Stimulated activated CD8-positive, alpha-beta memory T cell treated with anti-CD3 and anti-CD28 coated beads, Interleukin-7, amount 100 ng/mL, for 1 hour (primary cell): ENCODE measurements at regions not wholly inside any gene's neighbourhood (a gene's known extent, or its start where the extent isn't known, plus 50 kb on each side); places are given as distances from the start of the nearest gene placed in this dataset.
"Not testable (repeated sequence)": the region's sequence is repeated elsewhere in the genome, so short reads cannot be mapped to it uniquely, and the experiment has no call there.

Experiments
- DNase-seq, 2 donors: peaks; one replicate each; pipeline ENCODE4 v3.0.0-alpha.2; 2020; ENCODE audit warnings: low read depth in 2 of 2

- DNase-seq = no peak
Measured at GRCh38 chr12:13350946-13351345, 154.4 kb downstream of the EMP1 start.

GRCh38 chr12:13350381-13350780 is 153.9 kb downstream of the EMP1 start:
- no peak for DNase-seq

- DNase-seq = no peak
Measured at GRCh38 chr12:13348464-13348863, 151.9 kb downstream of the EMP1 start.

- no peak for DNase-seq
Measured at GRCh38 chr12:13347241-13348043, 150.9 kb downstream of the EMP1 start.

- DNase-seq = no peak
Measured at GRCh38 chr12:13345722-13346121, 149.2 kb downstream of the EMP1 start.

- DNase-seq = no peak
Measured at GRCh38 chr12:13343375-13343774, 146.8 kb downstream of the EMP1 start.

GRCh38 chr12:13342971-13343370 is 146.4 kb downstream of the EMP1 start:
- no peak for DNase-seq

- no peak for DNase-seq
Measured at GRCh38 chr12:13340149-13340548, 143.6 kb downstream of the EMP1 start.

GRCh38 chr12:13339538-13339937 is 143.0 kb downstream of the EMP1 start:
- no peak for DNase-seq

- no peak for DNase-seq
Measured at GRCh38 chr12:13339091-13339490, 142.6 kb downstream of the EMP1 start.

GRCh38 chr12:13337791-13338190 is 141.3 kb downstream of the EMP1 start:
- DNase-seq = no peak

GRCh38 chr12:13336216-13336615 is 139.7 kb downstream of the EMP1 start:
- no peak for DNase-seq

- no peak for DNase-seq
Measured at GRCh38 chr12:13328535-13328934, 132.0 kb downstream of the EMP1 start.

- no peak for DNase-seq
Measured at GRCh38 chr12:13326076-13326475, 129.6 kb downstream of the EMP1 start.

GRCh38 chr12:13325037-13325436 is 128.5 kb downstream of the EMP1 start:
- DNase-seq = not testable (repeated sequence)

GRCh38 chr12:13318231-13319015 is 121.9 kb downstream of the EMP1 start:
- no peak for DNase-seq

GRCh38 chr12:13316587-13317246 is 120.2 kb downstream of the EMP1 start:
- DNase-seq = no peak

GRCh38 chr12:13313886-13314285 is 117.4 kb downstream of the EMP1 start:
- DNase-seq = no peak

GRCh38 chr12:13311551-13311950 is 115.0 kb downstream of the EMP1 start:
- DNase-seq = no peak

- no peak for DNase-seq
Measured at GRCh38 chr12:13307143-13307816, 110.8 kb downstream of the EMP1 start.

GRCh38 chr12:13304924-13305323 is 108.4 kb downstream of the EMP1 start:
- DNase-seq = no peak

GRCh38 chr12:13299457-13299856 is 102.9 kb downstream of the EMP1 start:
- no peak for DNase-seq
